SU-DHL-6 (cell line): ENCODE measurements at regions not wholly inside any gene's neighbourhood (a gene's known extent, or its start where the extent isn't known, plus 50 kb on each side); places are given as distances from the start of the nearest gene placed in this dataset.

ENCODE experiments used
- H2AFZ ChIP-seq: fragments of 200-600 bp; sonication (generic); 2 replicates; pipeline ENCODE4 v1.6.1; 2014; ENCODE audit warnings: low read depth, mild to moderate bottlenecking, moderate library complexity, mixed read lengths, antibody characterized with exemption, low read length; ENCODE audit not compliant: severe bottlenecking
- H3F3A ChIP-seq: fragments of 200-600 bp; shearing (Covaris generic); 2 replicates; pipeline ENCODE4 v1.6.0; 2016; ENCODE audit warnings: antibody characterized with exemption, mild to moderate bottlenecking; ENCODE audit not compliant: insufficient read depth
- H3K27ac ChIP-seq: fragments of 200-600 bp; sonication (generic); 2 replicates; pipeline ENCODE4 v1.5.1; 2016; ENCODE audit warnings: low read depth, mild to moderate bottlenecking, low read length, moderate library complexity, mixed read lengths
- H3K27me3 ChIP-seq: fragments of 200-600 bp; sonication (generic), shearing (Covaris generic); 2 replicates; pipeline ENCODE4 v1.6.0; 2014; ENCODE audit warnings: mild to moderate bottlenecking, low read length
- H3K36me3 ChIP-seq: fragments of 200-600 bp; sonication (generic); 2 replicates; pipeline ENCODE4 v1.6.1; 2014; ENCODE audit warnings: mild to moderate bottlenecking, low read length, mixed read lengths
- H3K4me2 ChIP-seq: fragments of 300-600, 200-600 bp; shearing (Covaris generic), sonication (generic); 2 replicates; pipeline ENCODE4 v1.6.0; 2014; ENCODE audit warnings: low read length, low read depth, mild to moderate bottlenecking; ENCODE audit not compliant: poor library complexity, severe bottlenecking
- H3K4me3 ChIP-seq: fragments of 200-600 bp; sonication (generic); 2 replicates; pipeline ENCODE4 v1.5.1; 2014; ENCODE audit warnings: antibody characterized with exemption, low read length, mild to moderate bottlenecking, mixed read lengths; ENCODE audit not compliant: insufficient read depth, poor library complexity, severe bottlenecking
- H3K79me2 ChIP-seq: fragments of 200-600 bp; sonication (generic); 2 replicates; pipeline ENCODE4 v1.6.1; 2014; ENCODE audit warnings: mild to moderate bottlenecking, low read length, moderate library complexity; ENCODE audit not compliant: insufficient read depth
- H3K9ac ChIP-seq: fragments of 200-600 bp; sonication (generic); 2 replicates; pipeline ENCODE4 v1.7.0; 2014; ENCODE audit warnings: mild to moderate bottlenecking, low read length
- H3K9me2 ChIP-seq: fragments of 200-600 bp; sonication (generic); replicated peaks from 2 replicates; pipeline ENCODE4 v1.6.1; 2014; ENCODE audit warnings: low read length; ENCODE audit not compliant: insufficient read depth
- H3K9me3 ChIP-seq: fragments of 200-600 bp; sonication (generic); 2 replicates; pipeline ENCODE4 v1.6.1; 2014; ENCODE audit warnings: low read length, mixed read lengths; ENCODE audit not compliant: insufficient read depth
- H4K20me1 ChIP-seq: fragments of 200-600 bp; sonication (generic); 2 replicates; pipeline ENCODE4 v1.6.1; 2014; ENCODE audit warnings: low read depth, mild to moderate bottlenecking, antibody characterized with exemption, low read length, moderate library complexity, mixed read lengths
- EZH2phosphoT487 ChIP-seq: fragments of 200-600 bp; sonication (generic), shearing (Covaris generic); conservative IDR thresholded peaks from 2 replicates; pipeline ENCODE4 v1.6.1; 2018; ENCODE audit warnings: mild to moderate bottlenecking, antibody characterized with exemption, low read length, moderate library complexity, mixed read lengths
- TF ChIP-seq, protein P1 (sequence below): fragments of 200-600 bp; sonication (generic); IDR thresholded peaks from one replicate; pipeline ENCODE4 v1.5.1; 2017; ENCODE audit warnings: antibody characterized with exemption, mild to moderate bottlenecking, low read length, moderate library complexity; ENCODE audit not compliant: insufficient read depth, poor library complexity, severe bottlenecking

- Histone ChIP-seq H3K4me3 (no peak overlapping the region), H2AFZ (no peak overlapping the region), H3K79me2 (no peaks in the 10 kb centered on the region), H3F3A (no peaks in the 10 kb centered on the region), H4K20me1 (no peaks in the 10 kb centered on the region), H3K36me3 (no peaks in the 10 kb centered on the region), H3K27ac (no peak overlapping the region), H3K9ac (no peak overlapping the region), H3K9me2 (no peaks in the 10 kb centered on the region), H3K27me3 (no peaks in the 10 kb centered on the region), H3K4me2 (no peak overlapping the region), H3K9me3 (no peaks in the 10 kb centered on the region)
- no peak for TF ChIP-seq EZH2phosphoT487
- TF ChIP-seq, protein P1, sequence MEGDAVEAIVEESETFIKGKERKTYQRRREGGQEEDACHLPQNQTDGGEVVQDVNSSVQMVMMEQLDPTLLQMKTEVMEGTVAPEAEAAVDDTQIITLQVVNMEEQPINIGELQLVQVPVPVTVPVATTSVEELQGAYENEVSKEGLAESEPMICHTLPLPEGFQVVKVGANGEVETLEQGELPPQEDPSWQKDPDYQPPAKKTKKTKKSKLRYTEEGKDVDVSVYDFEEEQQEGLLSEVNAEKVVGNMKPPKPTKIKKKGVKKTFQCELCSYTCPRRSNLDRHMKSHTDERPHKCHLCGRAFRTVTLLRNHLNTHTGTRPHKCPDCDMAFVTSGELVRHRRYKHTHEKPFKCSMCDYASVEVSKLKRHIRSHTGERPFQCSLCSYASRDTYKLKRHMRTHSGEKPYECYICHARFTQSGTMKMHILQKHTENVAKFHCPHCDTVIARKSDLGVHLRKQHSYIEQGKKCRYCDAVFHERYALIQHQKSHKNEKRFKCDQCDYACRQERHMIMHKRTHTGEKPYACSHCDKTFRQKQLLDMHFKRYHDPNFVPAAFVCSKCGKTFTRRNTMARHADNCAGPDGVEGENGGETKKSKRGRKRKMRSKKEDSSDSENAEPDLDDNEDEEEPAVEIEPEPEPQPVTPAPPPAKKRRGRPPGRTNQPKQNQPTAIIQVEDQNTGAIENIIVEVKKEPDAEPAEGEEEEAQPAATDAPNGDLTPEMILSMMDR, result no peak
Measured at GRCh38 chr10:47158116-47159071, 141.6 kb upstream of the GDF10 start.

GRCh38 chr10:47159361-47160260, 140.4 kb upstream of the GDF10 start:
- Histone ChIP-seq H3K4me2 (no peak overlapping the region), H3K27me3 (no peaks in the 10 kb centered on the region), H4K20me1 (no peaks in the 10 kb centered on the region), H2AFZ (no peak overlapping the region), H3K79me2 (no peaks in the 10 kb centered on the region), H3K9me2 (no peaks in the 10 kb centered on the region), H3K4me3 (no peak overlapping the region), H3K27ac (no peak overlapping the region), H3K9ac (no peak overlapping the region), H3K9me3 (no peaks in the 10 kb centered on the region), H3K36me3 (no peaks in the 10 kb centered on the region), H3F3A (no peaks in the 10 kb centered on the region)
- no peak for TF ChIP-seq EZH2phosphoT487
- TF ChIP-seq, protein P1, result no peak

DNA sequence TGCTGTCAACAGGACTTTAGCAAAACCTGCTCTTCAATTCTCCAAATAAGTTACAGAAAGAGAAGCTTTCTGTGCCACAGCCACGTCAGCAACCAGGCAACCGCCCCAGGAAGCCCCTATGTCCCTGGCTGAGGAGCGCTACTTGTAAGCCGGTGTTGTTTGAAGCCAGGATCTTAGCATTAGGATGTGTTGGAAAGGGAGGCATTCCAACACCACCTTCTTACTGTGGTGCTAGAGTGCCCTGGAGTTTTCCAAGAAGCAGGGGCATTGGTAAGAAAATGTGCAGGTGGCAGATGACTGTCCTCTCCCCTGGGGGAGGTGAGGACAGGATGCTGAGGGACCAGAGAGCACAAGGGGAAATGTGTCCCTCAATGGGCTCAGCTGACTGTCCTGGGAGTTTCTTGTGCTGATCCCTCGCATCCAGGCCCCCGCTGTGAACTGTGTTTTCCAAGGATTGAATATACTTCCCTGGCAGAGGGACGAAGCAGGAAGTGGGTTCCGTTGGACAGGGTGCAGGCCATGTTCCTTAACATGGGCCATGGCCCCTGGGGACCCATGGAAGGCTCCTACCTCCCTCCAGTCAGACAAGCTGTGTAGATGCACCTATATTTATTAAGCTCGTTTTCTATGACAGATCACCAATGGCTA, 139.6 kb upstream of the GDF10 start:
- no peak for TF ChIP-seq EZH2phosphoT487
- TF ChIP-seq, protein P1, result no peak
- Histone ChIP-seq H3K36me3 (no peaks in the 10 kb centered on the region), H3F3A (no peaks in the 10 kb centered on the region), H3K79me2 (no peaks in the 10 kb centered on the region), H2AFZ (no peak overlapping the region), H3K27ac (no peak overlapping the region), H3K27me3 (no peaks in the 10 kb centered on the region), H4K20me1 (no peaks in the 10 kb centered on the region), H3K9me3 (no peaks in the 10 kb centered on the region), H3K4me2 (no peak overlapping the region), H3K9ac (no peak overlapping the region), H3K9me2 (no peaks in the 10 kb centered on the region), H3K4me3 (no peak overlapping the region)
